Activated CD4-positive, alpha-beta T cell treated with anti-CD3 and anti-CD28 coated beads, Interleukin-2, amount 10 ng/mL, durations not matched to agents 24 days and 14 days (primary cell): ENCODE measurements at regions not wholly inside any gene's neighbourhood (a gene's known extent, or its start where the extent isn't known, plus 50 kb on each side); places are given as distances from the start of the nearest gene placed in this dataset.
"Not testable (repeated sequence)": the region's sequence is repeated elsewhere in the genome, so short reads cannot be mapped to it uniquely, and the experiment has no call there.

Source experiments
- DNase-seq: peaks from one replicate; pipeline ENCODE4 v3.0.0; 2022
- H3K27ac Mint-ChIP-seq: one replicate; pipeline ENCODE4 v1.8.0; 2022; ENCODE audit warnings: mild to moderate bottlenecking, mixed read lengths
- H3K27me3 Mint-ChIP-seq: one replicate; pipeline ENCODE4 v1.8.0; 2022; ENCODE audit warnings: mixed read lengths
- H3K36me3 Mint-ChIP-seq: one replicate; pipeline ENCODE4 v1.8.0; 2022; ENCODE audit warnings: low read depth, mild to moderate bottlenecking, mixed read lengths
- H3K4me1 Mint-ChIP-seq: one replicate; pipeline ENCODE4 v1.8.0; 2021; ENCODE audit warnings: mixed read lengths
- H3K4me3 Mint-ChIP-seq: one replicate; pipeline ENCODE4 v1.8.0; 2022; ENCODE audit warnings: mild to moderate bottlenecking, moderate library complexity, mixed read lengths
- H3K9me3 Mint-ChIP-seq: one replicate; pipeline ENCODE4 v1.8.0; 2021; ENCODE audit warnings: mixed read lengths
- intact Hi-C: fragments of 100-400 bp; cut with micrococcal nuclease; formaldehyde crosslinking; loops from one replicate; pipeline ENCODE4 v1.15.1; 2023

DNA sequence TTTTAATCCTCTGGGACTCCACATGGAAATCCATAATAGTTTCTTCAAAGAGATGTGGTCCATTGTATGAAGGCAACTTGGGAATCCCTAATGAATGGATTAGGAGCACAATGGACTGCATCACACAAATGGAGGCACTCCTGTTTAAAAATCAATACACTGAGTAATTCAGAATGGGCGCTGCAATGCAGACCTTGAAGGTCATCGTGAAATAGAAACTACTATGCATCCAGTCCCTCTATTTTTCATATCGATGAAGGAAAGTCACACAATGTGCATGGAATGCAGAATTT is 98.8 kb upstream of the EGFL6 start:
- H3K4me3 Mint-ChIP-seq, result no peak overlapping the region
- no peak for DNase-seq
- intact Hi-C loops, result loop anchor here (5.0 kb wide), 1 partner anchor 518 kb away; no protein-coding TSS in a partner anchor
- no peak overlapping the region for H3K27ac Mint-ChIP-seq
- no peaks in the 10 kb centered on the region for H3K27me3 Mint-ChIP-seq
- peaks cover 24% of the 10 kb centered on the region for H3K4me1 Mint-ChIP-seq
- H3K9me3 Mint-ChIP-seq, result no peaks in the 10 kb centered on the region
- H3K36me3 Mint-ChIP-seq, result peaks cover 2% of the 10 kb centered on the region

DNA sequence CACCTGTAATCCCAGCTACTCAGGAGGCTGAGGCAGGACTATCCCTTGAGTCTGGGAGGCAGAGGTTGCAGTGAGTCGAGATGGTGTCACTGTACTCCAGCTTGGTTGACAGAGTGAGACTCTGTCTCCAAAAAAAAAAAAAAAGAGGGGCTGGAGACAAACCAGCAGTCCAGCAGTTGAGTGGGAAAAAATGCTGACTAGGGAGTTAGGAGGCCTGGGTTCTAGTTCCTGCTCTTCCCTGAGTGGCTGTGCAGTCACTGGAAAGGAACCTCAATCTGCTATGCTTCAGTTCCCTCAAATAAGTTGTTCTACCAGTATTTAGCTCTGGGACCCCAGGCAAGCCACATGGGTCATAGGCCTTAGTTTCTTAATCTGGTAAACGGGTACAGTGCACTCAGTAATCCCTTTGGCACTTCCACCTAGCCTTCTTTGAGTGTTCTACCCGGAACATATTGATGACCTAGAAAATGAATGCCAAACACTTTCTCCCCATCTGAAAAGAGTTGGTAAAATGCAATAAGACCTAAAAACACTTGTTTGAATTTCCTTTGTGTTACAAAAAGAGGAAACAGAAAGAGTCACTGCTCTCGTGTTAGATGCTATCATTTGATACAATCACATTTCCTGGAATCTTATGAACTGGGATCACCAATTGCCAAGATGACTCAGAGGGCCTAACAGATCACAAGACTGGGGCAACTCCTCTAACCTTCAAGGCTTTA is 99.3 kb upstream of the EGFL6 start:
- intact Hi-C loops, result loop anchor here (5.0 kb wide), 1 partner anchor 518 kb away; no protein-coding TSS in a partner anchor
- Mint-ChIP-seq H3K27me3 (no peaks in the 10 kb centered on the region), H3K4me1 (peaks cover 24% of the 10 kb centered on the region)

DNA sequence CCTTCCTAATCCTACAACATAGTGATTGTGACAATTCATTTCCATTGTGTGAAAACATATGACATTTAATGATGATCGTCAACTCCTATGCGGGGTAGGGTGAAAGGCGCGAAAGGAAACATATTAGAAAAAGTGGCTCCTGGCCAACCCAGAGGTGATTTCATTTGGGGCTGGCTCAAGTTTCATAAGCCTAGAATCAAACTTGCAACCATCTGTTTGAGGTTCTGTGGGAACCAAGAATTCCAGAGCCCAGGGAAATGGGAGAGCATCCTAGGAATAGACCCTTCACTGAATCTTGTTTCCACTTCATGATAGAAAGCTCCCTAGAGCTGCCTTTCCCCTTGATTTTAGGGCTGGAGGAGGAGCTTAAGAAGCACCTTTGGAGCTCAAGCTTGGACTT is 101.3 kb upstream of the EGFL6 start:
- intact Hi-C loops, result no loop called here
- Mint-ChIP-seq H3K4me1 (peaks cover 12% of the 10 kb centered on the region), H3K4me3 (no peak overlapping the region), H3K36me3 (peaks cover 2% of the 10 kb centered on the region), H3K9me3 (no peaks in the 10 kb centered on the region), H3K27me3 (no peaks in the 10 kb centered on the region), H3K27ac (no peak overlapping the region)
- DNase-seq, result no peak

More for the DNA sequence above, 99.3 kb upstream of the EGFL6 start:
- no peak for DNase-seq
- Mint-ChIP-seq H3K9me3 (no peaks in the 10 kb centered on the region), H3K36me3 (peaks cover 2% of the 10 kb centered on the region), H3K4me3 (no peak overlapping the region), H3K27ac (peak overlapping the region; percentile 10)

DNA sequence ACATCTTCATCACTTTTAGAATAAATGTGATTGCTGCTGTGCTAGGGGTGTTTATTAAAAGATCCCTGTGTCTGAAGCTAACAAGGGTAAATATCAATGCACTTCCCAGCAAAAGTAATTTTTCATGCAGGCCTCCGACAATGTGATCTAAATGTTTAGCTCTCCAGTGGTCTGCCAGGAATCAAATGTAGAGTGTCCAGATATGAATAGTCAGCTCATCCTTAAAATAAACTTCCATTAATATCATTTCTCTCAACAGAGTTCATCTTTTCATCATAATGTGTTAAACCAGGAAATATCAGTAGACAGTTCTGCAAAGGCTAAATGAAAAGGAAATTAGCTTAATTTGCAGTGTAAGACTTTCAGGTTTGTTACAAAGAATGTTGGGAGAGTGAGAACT is 102.2 kb upstream of the EGFL6 start:
- Mint-ChIP-seq H3K27me3 (no peaks in the 10 kb centered on the region), H3K9me3 (no peaks in the 10 kb centered on the region), H3K4me1 (peaks cover 9% of the 10 kb centered on the region), H3K27ac (no peak overlapping the region), H3K36me3 (peaks cover 2% of the 10 kb centered on the region), H3K4me3 (no peak overlapping the region)
- intact Hi-C loops, result no loop called here
- DNase-seq, result no peak

DNA sequence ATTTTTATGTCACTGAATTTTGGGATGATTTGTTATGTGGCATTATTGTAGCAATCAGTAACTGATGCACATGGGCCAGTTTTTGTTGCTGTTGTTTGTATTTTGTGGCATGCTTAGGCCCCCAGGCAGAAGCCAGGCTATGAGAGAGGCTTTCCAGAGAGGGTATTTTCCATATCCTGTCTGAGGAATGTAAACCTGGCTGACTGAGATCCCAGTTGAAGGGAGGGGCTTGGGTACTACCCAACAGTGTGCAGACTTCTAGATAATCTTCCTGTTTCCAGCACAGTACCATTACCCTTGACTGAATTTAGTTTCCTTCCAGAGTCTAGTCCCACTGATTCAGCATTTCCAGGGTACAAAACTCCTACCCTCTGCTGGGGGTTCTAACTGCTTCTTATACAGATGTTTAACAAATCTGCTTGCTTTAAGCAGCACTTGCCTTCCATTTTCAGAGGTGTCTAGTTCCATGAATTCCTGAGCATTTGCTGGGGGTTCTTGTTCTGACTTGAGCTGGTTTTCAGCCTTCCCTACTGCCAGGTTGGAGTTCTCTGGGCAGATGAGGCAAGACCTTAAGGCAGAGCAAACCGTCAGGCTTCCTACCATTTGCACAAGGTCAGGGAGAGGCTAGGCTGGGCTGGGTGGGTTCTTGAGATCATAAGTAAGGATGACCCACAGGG is 104.7 kb upstream of the EGFL6 start:
- no peak overlapping the region for H3K27ac Mint-ChIP-seq
- peaks cover 2% of the 10 kb centered on the region for H3K36me3 Mint-ChIP-seq
- H3K9me3 Mint-ChIP-seq, result no peaks in the 10 kb centered on the region
- no peak overlapping the region for H3K4me3 Mint-ChIP-seq
- intact Hi-C loops, result no loop called here
- no peaks in the 10 kb centered on the region for H3K27me3 Mint-ChIP-seq
- DNase-seq, result no peak
- no peaks in the 10 kb centered on the region for H3K4me1 Mint-ChIP-seq

DNA sequence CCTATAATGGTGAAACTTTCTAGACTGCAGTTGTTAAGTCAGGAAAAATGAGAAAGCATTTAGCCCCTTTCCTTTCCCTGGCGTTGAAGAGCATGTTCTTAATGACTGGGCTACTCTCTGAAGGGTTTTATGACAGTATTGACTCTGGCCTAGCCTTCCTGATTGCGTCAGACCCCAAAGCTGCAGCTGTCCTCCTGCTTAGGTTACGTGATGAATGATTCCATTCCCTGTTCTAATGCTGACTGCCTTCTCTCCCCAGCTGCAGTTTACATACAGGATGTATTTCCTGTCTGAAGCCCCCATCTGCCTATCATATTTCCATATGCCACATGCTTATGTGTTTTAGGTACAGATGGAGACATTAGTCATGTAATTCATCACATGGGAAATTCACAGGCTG is 105.8 kb upstream of the EGFL6 start:
- Mint-ChIP-seq H3K27ac (no peak overlapping the region), H3K27me3 (no peaks in the 10 kb centered on the region), H3K4me3 (no peak overlapping the region), H3K36me3 (peaks cover 2% of the 10 kb centered on the region), H3K9me3 (no peaks in the 10 kb centered on the region), H3K4me1 (no peaks in the 10 kb centered on the region)
- intact Hi-C loops, result no loop called here
- DNase-seq, result no peak

DNA sequence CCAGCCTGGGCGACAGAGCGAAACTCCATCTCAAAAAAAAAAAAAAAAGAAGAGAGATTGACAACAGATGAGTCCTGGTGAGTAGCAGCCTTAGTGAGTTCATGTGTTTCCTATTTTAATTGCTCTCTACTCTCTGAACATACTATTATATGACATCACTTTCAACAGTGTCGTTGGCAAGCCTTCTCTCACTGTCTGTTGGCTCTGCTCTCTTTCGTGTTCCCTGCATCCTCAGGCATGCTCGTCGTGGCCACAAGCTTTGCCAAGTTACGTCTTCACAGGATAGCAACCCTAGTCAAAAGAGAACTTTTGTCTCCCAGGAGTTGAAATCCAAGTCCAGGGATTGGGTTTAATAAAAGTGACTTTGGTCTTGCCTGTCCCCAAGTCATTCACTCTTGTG is 117.1 kb upstream of the EGFL6 start:
- Mint-ChIP-seq H3K27ac (no peak overlapping the region), H3K9me3 (peaks cover 3% of the 10 kb centered on the region), H3K27me3 (no peaks in the 10 kb centered on the region), H3K4me3 (no peak overlapping the region), H3K4me1 (no peaks in the 10 kb centered on the region), H3K36me3 (no peaks in the 10 kb centered on the region)
- intact Hi-C loops, result no loop called here
- no peak for DNase-seq

DNA sequence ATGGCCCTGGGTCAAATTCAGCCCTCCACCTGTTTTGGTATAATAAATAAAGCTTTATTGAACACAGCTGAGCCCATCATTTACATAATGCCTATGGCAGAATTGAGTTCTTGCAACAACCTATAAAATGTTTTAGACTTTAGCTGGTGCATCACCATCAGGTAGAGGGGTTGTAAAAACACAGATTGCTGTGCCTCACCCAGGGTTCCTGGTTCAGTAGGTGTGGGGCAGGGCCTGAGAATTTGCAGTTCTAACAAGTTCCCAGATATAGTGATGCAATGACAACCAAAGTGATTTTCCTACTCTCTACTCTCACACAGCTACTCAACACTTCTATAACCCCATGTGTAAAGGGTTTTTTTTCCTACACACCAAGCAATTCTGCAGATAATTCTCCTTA is 120.0 kb upstream of the EGFL6 start:
- intact Hi-C loops, result no loop called here
- Mint-ChIP-seq H3K27ac (no peak overlapping the region), H3K9me3 (no peaks in the 10 kb centered on the region), H3K36me3 (no peaks in the 10 kb centered on the region), H3K4me1 (no peaks in the 10 kb centered on the region), H3K27me3 (no peaks in the 10 kb centered on the region), H3K4me3 (no peak overlapping the region)
- DNase-seq, result no peak

DNA sequence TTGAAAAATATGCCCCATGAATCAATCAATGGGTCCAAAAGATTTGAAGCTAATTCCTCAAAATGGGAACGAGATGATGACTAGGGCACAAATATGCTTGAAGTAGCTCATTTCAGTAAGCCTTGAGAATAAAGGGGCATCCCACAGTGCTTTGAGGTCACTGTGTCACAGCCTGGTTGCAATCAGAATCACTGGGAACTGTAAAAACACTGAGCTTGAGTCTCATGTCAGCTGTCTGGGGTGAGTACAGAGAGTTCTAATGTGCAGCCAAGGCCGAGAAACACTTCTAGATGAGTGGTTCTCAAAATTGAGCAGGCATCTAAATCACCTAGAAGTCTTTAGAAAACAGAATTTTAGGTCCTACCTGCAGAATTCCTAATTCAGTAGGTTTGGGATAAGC is 120.5 kb upstream of the EGFL6 start:
- Mint-ChIP-seq H3K4me3 (no peak overlapping the region), H3K27ac (no peak overlapping the region), H3K4me1 (no peaks in the 10 kb centered on the region), H3K36me3 (no peaks in the 10 kb centered on the region), H3K9me3 (no peaks in the 10 kb centered on the region), H3K27me3 (no peaks in the 10 kb centered on the region)
- DNase-seq, result no peak
- intact Hi-C loops, result no loop called here

DNA sequence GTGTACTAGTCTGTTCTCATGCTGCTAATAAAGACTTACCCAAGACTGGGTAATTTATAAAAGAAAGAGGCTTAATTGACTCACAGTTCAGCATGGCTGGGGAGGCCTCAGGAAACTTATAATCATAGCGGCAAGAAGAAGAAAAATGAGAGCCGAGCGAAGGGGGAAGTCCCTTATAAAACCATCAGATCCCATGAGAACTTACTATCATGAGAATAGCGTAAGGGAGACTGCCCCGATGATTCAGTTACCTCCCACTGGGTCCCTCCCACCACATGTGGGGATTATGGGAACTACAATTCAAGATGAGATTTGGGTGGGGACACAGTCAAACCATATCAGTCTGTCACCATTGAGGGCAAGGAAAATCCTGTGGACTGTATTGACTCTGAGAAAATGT is 121.8 kb upstream of the ATXN3L start:
- H3K4me1 Mint-ChIP-seq, H3K36me3 Mint-ChIP-seq, H3K27me3 Mint-ChIP-seq, H3K4me3 Mint-ChIP-seq, H3K9me3 Mint-ChIP-seq, intact Hi-C loops, H3K27ac Mint-ChIP-seq, DNase-seq: not testable (repeated sequence)

DNA sequence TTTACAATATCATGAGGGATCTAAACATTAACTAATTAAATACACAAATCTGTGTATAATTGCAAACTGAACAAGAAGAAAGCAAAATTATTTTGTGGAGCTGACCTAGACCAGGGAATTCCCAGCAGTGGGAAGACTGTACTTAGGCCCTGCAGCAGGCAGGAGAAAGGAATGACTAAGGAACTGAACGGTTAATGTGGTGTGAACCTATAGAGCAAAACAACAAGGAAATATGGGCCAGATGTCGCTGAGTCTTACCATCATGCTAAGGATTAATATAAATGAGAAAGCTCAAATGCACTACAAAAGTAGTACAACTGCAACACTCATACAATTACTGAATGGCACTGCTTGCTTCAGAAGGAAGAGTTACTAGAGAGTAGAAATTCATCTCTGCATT is 120.3 kb upstream of the ATXN3L start:
- no peak for DNase-seq
- H3K9me3 Mint-ChIP-seq, result no peaks in the 10 kb centered on the region
- intact Hi-C loops, result no loop called here
- H3K27me3 Mint-ChIP-seq, result no peaks in the 10 kb centered on the region
- no peak overlapping the region for H3K27ac Mint-ChIP-seq
- no peaks in the 10 kb centered on the region for H3K36me3 Mint-ChIP-seq
- no peak overlapping the region for H3K4me3 Mint-ChIP-seq
- H3K4me1 Mint-ChIP-seq, result peaks cover 5% of the 10 kb centered on the region

DNA sequence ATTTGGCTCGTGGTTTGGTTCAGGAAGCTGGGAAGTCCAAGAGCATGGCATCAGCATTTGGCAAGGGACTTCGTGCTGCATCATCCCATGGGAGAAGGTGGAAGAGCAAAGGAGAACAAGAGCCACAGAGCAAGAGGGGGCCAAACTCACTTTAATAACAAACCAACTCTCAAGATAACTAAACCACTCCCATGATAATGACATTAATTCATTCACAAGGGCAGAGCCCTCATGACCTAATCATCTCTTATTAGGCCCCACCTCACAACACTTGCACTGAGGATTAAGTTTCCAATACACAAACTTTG is 113.4 kb upstream of the ATXN3L start:
- DNase-seq, result no peak
- no peak overlapping the region for H3K27ac Mint-ChIP-seq
- no peaks in the 10 kb centered on the region for H3K36me3 Mint-ChIP-seq
- intact Hi-C loops, result no loop called here
- H3K4me1 Mint-ChIP-seq, result peaks cover 5% of the 10 kb centered on the region
- no peaks in the 10 kb centered on the region for H3K27me3 Mint-ChIP-seq
- no peak overlapping the region for H3K4me3 Mint-ChIP-seq
- H3K9me3 Mint-ChIP-seq, result no peaks in the 10 kb centered on the region

DNA sequence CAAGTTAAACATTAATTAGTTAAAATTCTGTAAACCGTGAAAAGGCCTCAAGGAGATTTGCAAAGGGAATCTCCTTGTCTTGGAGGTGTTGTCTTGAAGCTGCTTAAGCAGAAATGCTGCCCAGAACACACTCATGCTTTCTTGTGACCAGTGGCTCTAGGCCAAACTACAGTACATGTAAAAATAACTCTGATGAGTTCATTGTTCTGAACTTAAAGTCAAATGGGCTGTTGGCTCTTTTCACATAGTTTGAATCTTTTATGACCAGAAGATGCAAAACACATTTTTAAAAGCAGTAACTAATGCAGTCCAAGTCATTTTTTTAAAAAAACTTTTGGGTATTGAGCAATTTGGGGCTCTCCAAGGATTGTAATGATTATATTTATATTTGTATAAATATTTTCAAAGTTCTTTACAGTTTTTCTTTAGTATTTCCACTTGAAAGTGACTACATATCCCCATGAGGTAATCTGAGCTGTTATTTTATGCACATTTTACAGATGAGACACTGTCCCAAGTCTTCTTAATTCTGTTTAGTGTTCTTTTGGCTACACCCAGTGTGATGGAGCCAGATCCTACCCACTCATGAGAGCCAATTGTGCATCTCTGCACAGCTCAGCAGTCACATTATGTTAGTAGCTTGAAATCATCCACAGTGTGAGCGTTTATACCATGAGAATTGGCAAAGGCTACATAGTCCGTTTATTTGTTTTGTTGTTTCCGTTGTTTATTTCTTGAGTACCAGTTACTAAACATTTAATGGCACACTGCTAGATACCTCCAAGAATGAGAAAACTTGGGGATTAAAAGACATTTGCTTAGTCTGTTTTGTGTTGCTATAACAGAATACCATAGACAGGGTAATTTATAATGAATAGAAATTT is 112.8 kb upstream of the ATXN3L start:
- no peak overlapping the region for H3K27ac Mint-ChIP-seq
- no peaks in the 10 kb centered on the region for H3K27me3 Mint-ChIP-seq
- H3K4me1 Mint-ChIP-seq, result peaks cover 5% of the 10 kb centered on the region
- H3K9me3 Mint-ChIP-seq, result no peaks in the 10 kb centered on the region
- intact Hi-C loops, result no loop called here
- no peaks in the 10 kb centered on the region for H3K36me3 Mint-ChIP-seq
- DNase-seq, result no peak
- no peak overlapping the region for H3K4me3 Mint-ChIP-seq

DNA sequence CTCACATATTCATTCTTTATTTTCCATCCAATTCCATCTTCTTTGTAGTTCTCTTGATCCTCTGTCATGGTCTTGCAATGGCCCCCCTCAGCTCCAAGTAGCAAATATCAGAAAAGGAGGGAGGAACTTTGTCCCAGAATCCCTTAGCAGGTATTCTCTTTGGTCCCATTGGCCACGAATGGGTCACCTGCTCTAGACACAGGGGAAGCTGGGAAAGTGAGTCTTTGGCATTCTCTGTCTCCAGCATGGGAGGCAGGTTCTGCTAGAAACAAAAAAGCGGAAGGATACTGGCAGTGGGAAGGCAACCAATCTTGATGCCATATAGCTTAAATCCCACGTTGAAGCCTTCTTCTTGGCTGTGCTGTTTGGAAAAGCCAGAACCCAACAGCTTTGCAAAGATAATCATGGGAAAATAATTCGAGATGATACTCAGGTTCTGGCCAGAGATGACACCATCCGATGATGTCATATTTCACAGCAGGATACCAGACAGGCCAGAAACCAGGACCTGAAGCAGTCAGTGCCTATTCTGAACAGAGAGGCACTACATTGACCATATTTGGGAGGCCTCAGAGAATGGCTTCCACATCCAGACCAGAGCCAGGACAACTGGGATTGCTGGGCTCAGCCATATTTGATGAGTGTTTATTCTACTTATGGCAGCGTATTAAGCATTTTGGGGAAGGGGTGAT is 110.4 kb upstream of the ATXN3L start:
- H3K27ac Mint-ChIP-seq, result no peak overlapping the region
- H3K4me1 Mint-ChIP-seq, result peaks cover 5% of the 10 kb centered on the region
- no peak overlapping the region for H3K4me3 Mint-ChIP-seq
- H3K36me3 Mint-ChIP-seq, result no peaks in the 10 kb centered on the region
- intact Hi-C loops, result no loop called here
- DNase-seq, result no peak
- no peaks in the 10 kb centered on the region for H3K27me3 Mint-ChIP-seq
- H3K9me3 Mint-ChIP-seq, result no peaks in the 10 kb centered on the region
